ENCODE measurements at regions not wholly inside any gene's neighbourhood (a gene's known extent, or its start where the extent isn't known, plus 50 kb on each side); places are given as distances from the start of the nearest gene placed in this dataset.
"Not testable (repeated sequence)": the region's sequence is repeated elsewhere in the genome, so short reads cannot be mapped to it uniquely, and the experiment has no call there.

DNA sequence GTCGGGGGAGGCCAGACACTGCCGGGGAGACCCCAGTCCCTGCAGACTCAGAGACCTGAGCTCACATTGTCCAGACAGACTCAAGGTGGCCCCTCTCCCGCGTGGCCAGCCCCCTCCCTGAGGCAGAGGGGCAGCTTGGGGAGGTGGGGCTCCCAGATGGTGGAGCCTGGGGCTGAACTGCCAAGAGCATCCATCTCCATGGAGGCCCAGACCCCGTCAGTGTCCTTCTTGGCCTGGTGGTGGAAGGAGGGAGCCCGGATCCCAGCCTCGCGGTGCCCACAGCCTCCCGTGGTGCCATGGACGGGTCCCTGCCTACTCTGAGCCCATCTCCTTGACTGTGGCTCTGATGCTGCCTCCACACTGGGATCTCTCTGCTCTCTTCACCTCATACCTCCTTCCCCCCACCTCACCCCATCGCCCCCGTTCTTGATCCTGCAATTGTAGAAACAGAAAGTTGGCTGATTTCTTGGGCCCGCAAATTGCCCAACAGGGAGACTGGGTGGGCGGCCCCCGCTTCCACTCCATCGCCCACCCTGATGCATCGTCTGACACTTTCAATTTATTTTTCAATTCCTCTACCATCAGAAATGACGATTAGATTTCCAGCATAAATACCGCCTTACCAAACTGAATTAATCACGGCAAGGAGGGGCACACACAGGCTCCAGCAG is 348.9 kb downstream of the MATN1 start:
- DNase-seq = no peak

DNA sequence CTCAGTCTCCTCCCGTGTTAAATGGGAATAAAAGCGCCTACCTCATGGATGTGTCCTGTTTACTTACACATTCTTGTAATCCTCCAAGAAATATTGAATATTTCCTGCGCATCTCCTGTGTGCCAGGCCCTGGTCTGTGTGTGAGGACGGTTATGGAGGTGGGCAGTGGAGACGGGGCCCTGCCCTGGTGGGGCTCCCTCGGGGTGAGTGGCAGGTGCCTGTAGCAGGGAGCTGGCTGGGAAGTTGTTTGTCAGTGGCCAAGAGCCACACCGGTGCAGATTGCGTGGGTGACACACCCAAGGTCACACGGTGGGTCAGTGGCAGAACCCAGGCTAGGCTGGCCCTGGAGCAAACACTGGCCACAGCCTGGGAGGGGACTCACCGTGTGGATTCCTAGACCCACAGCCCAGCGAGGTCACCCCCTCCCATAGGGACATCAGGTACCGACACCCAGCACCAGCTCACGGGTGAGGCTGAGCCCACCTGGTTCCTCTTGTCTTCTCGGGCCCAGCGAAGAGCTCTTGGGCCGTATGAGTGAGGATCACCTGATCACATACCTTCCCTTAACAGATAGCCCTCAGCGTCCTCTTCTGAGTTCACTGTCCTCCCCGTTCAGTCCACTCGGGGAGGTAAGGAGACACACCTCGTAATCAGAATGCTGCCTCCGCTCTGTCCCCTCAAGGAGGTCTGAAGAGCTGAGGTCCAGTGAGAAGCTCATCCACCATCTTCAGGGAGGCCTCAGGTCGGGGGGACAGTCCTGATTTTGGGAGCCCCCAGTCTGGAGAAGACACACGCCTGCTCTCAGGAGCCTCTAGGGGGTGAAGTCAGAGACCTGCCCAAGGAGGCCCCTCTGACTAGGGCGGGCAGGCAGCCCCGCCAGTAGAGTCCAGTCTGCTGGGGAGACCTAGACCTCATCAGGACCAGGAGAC is 349.6 kb downstream of the MATN1 start:
- no peak for DNase-seq

- no peak for DNase-seq
These were observed 350.5 kb downstream of the MATN1 start for GRCh38 chr1:30372792-30373433.

DNA sequence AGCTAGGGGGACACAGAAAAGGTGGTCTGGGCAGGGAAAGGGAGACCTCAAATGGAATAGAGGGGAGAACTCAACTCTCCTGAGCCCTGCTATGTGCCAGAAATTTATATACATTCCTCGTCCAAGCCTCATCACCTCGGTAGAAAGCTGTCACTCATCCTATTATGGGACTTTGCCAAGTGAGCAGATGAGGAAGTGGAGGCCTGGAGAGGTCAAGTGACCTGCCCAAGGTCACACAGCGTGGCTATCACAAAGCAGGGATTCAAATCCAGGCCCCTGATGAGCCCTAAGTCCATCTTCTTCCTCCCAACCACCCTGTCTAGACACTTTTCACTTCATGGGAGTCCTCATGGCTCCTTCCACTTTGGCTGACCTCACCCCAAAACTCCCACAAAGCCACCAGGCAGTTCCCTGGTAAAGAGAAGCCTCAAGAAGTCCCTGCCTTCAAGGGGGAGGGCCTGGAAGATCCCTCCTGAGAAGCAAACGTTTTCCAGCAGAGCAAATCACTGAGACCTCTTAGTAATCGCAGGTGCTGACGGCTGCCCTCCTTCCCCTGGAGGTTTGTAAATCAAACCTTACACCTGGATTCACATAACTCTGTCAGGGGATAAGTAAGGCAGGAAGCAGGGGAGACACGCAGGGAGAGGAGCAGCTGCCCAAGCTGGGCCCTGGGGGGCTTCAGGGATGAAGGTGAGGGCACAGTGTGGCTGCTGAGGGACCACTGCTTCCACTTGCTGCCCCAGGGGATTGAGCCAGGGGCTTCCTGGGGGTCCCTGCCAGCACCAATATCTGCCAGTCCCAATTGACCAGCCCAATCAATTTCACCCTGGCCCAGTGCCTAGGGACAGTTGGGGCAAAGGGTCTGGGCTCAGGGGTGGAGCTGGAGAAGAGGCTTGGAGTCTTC is 351.2 kb downstream of the MATN1 start:
- DNase-seq = no peak

DNA sequence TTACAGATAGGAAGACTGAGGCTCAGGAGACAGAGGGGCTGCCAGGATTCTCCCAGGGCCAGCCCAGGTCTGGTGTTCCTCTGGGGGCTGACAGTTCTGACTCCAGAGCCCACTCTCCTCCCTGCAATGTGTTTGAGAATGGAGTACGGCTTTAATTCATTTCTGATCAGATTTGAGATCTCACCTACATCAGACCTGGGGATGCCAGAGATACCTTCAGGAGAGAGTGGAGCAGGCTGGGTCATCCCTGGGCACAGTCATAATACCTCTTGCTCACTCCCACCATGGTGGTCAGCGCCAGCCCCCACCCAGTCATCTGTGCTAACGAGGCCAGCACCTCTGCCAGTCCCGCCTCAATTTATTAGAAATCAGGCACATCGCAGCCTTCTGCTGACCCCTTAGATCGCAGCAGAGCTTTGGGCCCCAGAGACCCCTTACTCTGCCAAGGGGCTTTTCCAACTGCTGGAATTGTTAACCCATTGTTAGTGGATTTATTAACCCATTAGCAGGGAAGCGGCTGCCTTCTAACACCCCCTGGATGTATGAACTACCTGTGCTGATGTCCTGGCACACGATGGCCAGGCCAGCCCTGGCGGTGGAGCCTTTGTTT is 352.1 kb downstream of the MATN1 start:
- no peak for DNase-seq

DNA sequence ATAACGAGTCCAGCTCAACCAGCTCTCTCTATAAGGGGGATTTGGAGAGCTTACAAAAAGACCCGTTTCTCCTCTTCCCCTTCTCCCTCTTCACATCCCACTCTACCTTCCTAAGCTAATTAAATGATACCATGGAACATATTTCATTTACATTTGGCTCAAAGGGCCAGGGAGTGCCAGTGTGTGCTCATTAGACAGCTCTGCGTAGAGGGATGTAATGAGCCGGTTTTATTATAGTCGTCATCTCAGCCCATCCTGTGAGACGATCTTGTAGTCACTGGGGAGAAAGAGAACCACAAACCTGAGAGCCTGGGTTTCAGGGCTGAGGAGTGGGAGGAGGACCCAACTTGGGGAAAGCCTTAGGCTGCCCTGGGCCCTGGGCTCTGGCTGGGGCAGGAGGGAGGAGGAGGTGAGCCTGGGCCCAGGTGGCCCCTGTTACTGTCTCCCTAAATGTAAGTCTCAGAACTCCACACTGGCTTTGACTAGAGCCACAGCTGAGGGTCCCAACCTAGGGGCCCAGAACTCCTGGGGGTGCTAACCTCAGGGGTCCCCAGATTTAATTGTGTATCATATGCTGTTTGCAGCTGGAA is 354.6 kb downstream of the MATN1 start:
- no peak for DNase-seq

DNA sequence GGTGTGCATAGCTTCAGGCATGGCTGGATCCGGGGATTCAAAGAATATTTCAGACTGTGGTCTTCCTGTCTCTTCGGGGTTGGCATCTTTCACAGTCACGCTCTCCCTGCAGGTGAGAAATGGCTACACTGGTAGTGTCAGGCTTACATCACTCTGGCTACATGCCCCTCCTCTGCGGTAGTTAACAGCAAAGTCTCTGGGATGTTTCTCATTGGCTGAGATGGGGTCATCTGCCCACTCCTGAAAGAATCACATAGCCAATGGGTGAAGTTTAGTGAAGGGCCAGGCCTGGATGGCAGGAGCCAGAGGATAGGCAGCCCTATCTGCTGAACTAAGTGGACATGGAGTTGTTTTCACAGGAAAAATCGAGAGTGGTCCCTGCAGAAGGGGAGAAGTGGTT is 356.5 kb downstream of the MATN1 start:
- DNase-seq = no peak

GRCh38 chr1:30366199-30366598 is 357.2 kb downstream of the MATN1 start:
- no peak for DNase-seq

GRCh38 chr1:30365596-30365995 is 357.8 kb downstream of the MATN1 start:
- no peak for DNase-seq

DNA sequence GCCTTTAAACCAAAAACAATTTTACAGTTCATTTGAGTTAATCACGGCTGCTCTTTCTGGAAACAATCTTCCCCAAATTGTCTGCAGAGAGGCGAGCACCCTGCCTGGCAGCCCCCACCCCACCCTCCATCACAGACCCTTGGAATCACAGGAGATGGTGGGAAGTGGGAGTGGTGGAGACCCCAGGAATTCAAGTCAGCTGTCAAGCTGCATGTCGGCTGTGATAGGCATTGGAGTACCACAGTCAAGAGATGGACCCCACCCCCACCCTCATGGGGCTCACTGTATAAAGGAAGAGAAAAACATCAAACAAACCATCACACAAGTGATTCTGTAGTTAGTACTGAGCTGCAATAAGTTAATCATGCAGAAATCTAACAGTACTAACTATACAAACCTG is 360.4 kb downstream of the MATN1 start:
- no peak for DNase-seq

DNA sequence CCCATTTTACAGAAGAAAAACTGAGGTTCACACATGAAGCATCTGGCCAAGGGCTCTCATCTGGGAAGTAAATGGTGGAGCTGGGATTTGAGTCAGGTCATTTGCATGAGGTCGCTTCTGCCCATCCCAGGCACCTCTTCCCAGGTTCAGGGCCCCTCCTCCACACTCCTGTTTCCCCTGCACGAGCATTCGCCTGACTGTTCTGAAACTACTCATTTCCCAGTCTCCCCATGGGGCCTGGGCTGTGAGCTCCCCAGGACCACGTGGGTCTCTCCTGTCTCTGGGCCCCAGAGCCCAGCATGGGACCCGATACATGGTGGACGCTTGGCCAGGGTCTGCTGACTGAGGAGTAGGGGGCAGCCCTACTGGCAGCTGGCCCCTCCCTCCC is 360.8 kb downstream of the MATN1 start:
- DNase-seq = no peak

GRCh38 chr1:30361890-30362602 is 361.3 kb downstream of the MATN1 start:
- not testable (repeated sequence) for DNase-seq

DNA sequence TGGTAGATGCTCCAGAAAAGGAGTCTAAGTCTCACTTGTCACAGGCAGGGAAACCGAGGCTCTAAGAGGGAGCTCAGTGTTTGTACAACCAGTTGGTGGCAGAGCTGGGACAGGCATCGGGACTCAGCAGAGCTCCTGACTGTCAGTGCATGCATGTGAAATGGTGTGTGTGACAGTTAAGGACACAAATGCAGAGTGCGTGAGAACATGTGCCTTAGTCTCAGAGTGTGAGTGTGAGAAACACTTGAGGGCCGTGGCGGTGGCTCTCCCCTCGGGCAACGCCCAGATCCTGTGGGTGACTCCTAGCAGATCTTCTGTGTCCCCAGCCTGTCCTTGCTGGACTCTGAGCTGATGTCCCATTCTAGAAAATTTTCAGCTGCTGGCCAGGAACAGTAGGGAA is 362.6 kb downstream of the MATN1 start:
- DNase-seq = no peak

DNA sequence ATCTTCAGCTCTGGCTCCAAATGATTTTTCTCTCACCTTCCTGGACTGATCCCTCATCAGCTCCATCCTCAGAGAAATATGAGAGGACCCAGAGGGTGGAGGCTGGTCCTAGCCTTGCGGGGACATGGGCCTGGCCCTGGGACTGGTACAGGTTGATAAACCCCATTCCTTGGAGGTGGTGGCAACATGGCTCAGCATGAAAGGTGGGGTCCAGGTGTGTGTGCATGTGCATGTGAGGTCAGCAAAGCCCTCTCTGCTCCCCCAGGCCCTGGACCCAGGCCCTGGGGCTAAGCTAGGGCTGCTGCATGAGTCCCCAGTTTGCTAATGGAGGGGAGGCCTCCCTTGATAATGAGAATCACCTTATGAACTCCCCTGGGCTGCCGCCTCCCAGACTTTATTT is 363.1 kb downstream of the MATN1 start:
- DNase-seq = no peak

- no peak for DNase-seq
These were observed 363.7 kb downstream of the MATN1 start for GRCh38 chr1:30359539-30360220.

DNA sequence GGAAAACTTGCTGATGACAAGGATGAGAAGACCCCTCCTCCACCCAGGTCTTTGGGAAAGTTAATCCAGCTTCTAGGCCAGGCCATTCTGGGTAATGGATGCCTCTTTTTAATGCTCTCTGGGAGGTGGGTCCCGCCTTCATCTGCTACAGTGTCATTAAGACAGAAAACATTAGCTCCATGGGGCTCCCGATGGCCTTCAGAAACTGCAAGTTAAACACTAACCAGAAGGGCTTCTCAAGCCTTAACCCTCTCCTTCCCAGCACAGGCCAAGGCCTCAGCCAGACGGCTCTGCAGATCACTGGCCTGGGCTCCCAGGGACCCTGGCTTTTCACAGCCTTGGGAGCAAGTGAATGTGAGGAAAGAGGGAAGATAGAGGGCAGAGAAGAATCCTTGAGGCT is 364.9 kb downstream of the MATN1 start:
- no peak for DNase-seq

GRCh38 chr1:30356839-30357238 is 366.5 kb downstream of the MATN1 start:
- DNase-seq = no peak

DNA sequence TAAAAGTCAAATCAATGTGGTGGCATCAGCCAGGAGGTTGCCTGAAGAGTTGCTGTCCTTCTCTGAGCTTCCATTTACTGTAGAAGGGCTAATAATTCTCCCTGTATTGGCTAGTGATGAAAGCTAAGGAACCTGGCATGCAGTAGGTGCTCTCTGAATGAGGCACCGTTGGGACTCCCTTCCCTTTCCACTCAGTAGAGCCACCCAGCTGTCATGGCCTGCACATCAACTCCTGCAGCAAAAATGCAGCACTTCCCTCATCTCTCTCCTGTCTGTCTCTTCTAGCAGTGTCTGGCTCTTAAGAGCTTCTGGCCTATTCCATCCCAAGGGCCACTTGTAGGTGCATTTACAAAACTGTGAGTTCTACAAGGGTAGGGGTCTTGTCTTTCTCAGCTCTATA is 369.0 kb downstream of the MATN1 start:
- no peak for DNase-seq

GRCh38 chr1:30353637-30354036 is 369.7 kb downstream of the MATN1 start:
- DNase-seq = no peak

DNA sequence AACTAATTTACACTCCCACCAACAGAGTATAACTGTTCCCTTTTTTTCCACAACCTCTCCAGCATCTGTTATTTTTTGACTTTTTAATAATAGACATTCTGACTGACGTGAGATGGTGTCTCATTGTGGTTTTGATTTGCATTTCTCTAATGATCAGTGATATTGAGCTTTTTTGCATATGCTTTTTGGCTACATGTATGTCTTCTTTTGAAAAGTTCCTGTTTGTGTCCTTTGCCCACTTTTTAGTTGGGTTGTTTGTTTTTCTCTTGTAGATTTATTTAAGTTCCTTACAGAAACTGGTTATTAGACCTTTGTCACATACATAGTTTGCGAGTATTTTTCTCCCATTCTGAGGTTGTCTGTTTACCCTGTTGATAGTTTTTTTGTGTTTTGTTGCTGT is 375.2 kb downstream of the MATN1 start:
- no peak for DNase-seq
